ENCODE measurements at regions not wholly inside any gene's neighbourhood (a gene's known extent, or its start where the extent isn't known, plus 50 kb on each side); places are given as distances from the start of the nearest gene placed in this dataset.

DNA sequence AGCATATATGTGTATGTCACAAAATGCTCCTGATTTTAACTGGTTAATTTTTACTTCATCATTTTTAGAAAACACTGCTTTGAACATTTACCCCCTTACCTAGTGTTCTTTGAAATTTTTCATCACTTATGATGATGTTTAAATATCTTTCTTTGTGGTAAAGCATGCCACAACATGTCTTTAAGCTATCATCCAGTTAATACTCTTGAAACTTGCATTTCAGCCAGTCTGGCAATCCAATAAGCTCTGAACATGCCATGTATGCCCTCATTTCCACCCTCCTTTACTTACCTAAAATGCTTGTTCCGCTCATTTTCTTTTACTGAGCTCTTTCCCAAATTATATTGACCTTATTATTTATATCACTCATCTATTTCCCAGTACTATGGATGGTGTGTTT lies 581.2 kb downstream of the RAPGEF2 start:
- H3K4me3 ChIP-seq (ENCODE audit: low read length) = no peak overlapping the region
- DNase-seq = no peak
- no peaks in the 10 kb centered on the region for H3K36me3 ChIP-seq (replicated peaks; ENCODE audit: insufficient read depth, low read length)
- H3K9me3 ChIP-seq (replicated peaks; ENCODE audit: insufficient read depth, low read length) = no peaks in the 10 kb centered on the region
- TF ChIP-seq EZH2 (optimal IDR thresholded peaks at IDR 0.05; ENCODE audit: low read depth, low read length) (no peak), EZH2phosphoT487 (IDR thresholded peaks at IDR 0.05; ENCODE audit: low read length) (no peak)
- TF ChIP-seq, protein P1, sequence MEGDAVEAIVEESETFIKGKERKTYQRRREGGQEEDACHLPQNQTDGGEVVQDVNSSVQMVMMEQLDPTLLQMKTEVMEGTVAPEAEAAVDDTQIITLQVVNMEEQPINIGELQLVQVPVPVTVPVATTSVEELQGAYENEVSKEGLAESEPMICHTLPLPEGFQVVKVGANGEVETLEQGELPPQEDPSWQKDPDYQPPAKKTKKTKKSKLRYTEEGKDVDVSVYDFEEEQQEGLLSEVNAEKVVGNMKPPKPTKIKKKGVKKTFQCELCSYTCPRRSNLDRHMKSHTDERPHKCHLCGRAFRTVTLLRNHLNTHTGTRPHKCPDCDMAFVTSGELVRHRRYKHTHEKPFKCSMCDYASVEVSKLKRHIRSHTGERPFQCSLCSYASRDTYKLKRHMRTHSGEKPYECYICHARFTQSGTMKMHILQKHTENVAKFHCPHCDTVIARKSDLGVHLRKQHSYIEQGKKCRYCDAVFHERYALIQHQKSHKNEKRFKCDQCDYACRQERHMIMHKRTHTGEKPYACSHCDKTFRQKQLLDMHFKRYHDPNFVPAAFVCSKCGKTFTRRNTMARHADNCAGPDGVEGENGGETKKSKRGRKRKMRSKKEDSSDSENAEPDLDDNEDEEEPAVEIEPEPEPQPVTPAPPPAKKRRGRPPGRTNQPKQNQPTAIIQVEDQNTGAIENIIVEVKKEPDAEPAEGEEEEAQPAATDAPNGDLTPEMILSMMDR (IDR thresholded peaks at IDR 0.05; ENCODE audit: low read length) = no peak
- no peak overlapping the region for H2AFZ ChIP-seq (ENCODE audit: low read length)
- no peaks in the 10 kb centered on the region for H3K79me2 ChIP-seq (ENCODE audit: low read length)
- H3K27ac ChIP-seq (ENCODE audit: low read length) = no peak overlapping the region
- no peaks in the 10 kb centered on the region for H3K9me2 ChIP-seq (replicated peaks; ENCODE audit: insufficient read depth, low read length)
- H4K20me1 ChIP-seq (ENCODE audit: insufficient read depth, low read length) = no peaks in the 10 kb centered on the region
- no peaks in the 10 kb centered on the region for H3K27me3 ChIP-seq (replicated peaks; ENCODE audit: insufficient read depth, low read length)
- no peaks in the 10 kb centered on the region for H3K4me1 ChIP-seq (ENCODE audit: low read length)
- no peaks in the 10 kb centered on the region for H3F3A ChIP-seq (ENCODE audit: insufficient read depth, low read length)
- no peak overlapping the region for H3K4me2 ChIP-seq (ENCODE audit: low read depth, low read length)
- H3K9ac ChIP-seq (ENCODE audit: low read length) = no peak overlapping the region

DNA sequence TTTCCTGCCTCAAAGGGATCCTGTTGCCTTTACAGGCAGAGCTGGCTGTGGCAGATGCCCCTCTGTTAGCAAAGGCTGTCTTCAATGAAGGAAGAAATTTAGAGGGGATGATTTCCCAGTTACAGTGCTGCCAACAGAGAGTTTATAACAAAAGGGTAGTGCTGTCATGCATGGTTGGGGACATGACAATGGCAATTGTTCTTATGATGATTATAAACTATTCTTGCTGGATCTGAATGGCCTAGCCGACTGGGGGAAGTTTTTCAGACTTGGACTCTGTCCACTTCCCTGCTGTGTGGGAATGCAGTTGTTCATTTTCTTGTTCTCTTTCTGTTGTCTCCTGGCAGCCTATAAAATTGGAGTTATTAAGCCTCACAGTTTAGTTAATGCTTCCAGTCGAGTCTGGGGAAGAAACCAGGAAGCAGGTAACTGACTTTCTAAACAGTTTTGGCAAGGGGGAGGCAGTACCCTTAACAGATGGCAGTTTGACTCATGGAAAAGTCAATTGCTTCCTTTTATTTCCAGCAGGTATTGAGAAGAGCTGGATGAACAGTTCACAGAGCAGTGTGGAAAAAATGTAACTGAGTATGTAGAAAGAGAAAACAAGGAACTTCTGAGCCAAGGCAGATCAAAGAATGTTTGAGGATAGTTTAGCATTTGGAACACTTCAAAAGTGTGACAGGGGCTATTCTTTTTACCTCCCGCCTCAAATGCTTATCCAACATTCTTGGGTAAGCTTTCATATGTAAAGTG lies 582.6 kb downstream of the RAPGEF2 start:
- no peak overlapping the region for H3K4me3 ChIP-seq (ENCODE audit: low read length)
- no peaks in the 10 kb centered on the region for H3K27me3 ChIP-seq (replicated peaks; ENCODE audit: insufficient read depth, low read length)
- H3K36me3 ChIP-seq (replicated peaks; ENCODE audit: insufficient read depth, low read length) = no peaks in the 10 kb centered on the region
- no peak overlapping the region for H3K4me2 ChIP-seq (ENCODE audit: low read depth, low read length)
- no peaks in the 10 kb centered on the region for H3K9me2 ChIP-seq (replicated peaks; ENCODE audit: insufficient read depth, low read length)
- no peak overlapping the region for H2AFZ ChIP-seq (ENCODE audit: low read length)
- H3K4me1 ChIP-seq (ENCODE audit: low read length) = no peaks in the 10 kb centered on the region
- H3F3A ChIP-seq (ENCODE audit: insufficient read depth, low read length) = no peaks in the 10 kb centered on the region
- no peak for DNase-seq
- H3K79me2 ChIP-seq (ENCODE audit: low read length) = no peaks in the 10 kb centered on the region
- H3K27ac ChIP-seq (ENCODE audit: low read length) = no peak overlapping the region
- no peaks in the 10 kb centered on the region for H4K20me1 ChIP-seq (ENCODE audit: insufficient read depth, low read length)
- TF ChIP-seq EZH2phosphoT487 (IDR thresholded peaks at IDR 0.05; ENCODE audit: low read length) = no peak
- TF ChIP-seq, protein P1 (IDR thresholded peaks at IDR 0.05; ENCODE audit: low read length) = no peak
- H3K9ac ChIP-seq (ENCODE audit: low read length) = no peak overlapping the region
- no peaks in the 10 kb centered on the region for H3K9me3 ChIP-seq (replicated peaks; ENCODE audit: insufficient read depth, low read length)

DNA sequence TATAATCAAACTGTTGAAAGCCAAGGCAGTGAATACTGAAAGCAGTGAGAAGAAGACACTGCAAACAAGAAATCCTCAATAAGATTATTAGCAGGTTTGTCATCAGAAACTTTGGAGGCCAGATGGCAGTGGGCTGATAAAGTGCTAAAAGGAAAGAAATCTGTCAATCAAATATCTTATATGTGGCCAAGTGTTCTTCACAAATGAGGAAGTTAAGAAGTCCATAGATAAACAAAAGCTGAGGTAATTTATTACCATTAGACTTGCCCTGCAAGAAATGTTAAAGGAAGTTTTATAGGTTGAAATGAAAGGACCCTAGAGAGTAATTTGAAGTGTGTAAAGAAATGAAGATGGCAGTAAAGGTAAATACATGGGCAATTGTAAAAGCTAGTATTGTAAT lies 586.6 kb downstream of the RAPGEF2 start:
- no peak overlapping the region for H3K9ac ChIP-seq (ENCODE audit: low read length)
- no peak overlapping the region for H3K4me2 ChIP-seq (ENCODE audit: low read depth, low read length)
- TF ChIP-seq, protein P1 (IDR thresholded peaks at IDR 0.05; ENCODE audit: low read length) = no peak
- TF ChIP-seq EZH2phosphoT487 (IDR thresholded peaks at IDR 0.05; ENCODE audit: low read length) (no peak), EZH2 (optimal IDR thresholded peaks at IDR 0.05; ENCODE audit: low read depth, low read length) (no peak)
- no peak overlapping the region for H3K27ac ChIP-seq (ENCODE audit: low read length)
- H3K79me2 ChIP-seq (ENCODE audit: low read length) = no peaks in the 10 kb centered on the region
- H3K27me3 ChIP-seq (replicated peaks; ENCODE audit: insufficient read depth, low read length) = no peaks in the 10 kb centered on the region
- H3K4me3 ChIP-seq (ENCODE audit: low read length) = no peak overlapping the region
- H4K20me1 ChIP-seq (ENCODE audit: insufficient read depth, low read length) = no peaks in the 10 kb centered on the region
- no peaks in the 10 kb centered on the region for H3K9me3 ChIP-seq (replicated peaks; ENCODE audit: insufficient read depth, low read length)
- DNase-seq = no peak
- no peaks in the 10 kb centered on the region for H3K36me3 ChIP-seq (replicated peaks; ENCODE audit: insufficient read depth, low read length)
- no peak overlapping the region for H2AFZ ChIP-seq (ENCODE audit: low read length)
- H3K9me2 ChIP-seq (replicated peaks; ENCODE audit: insufficient read depth, low read length) = no peaks in the 10 kb centered on the region
- no peaks in the 10 kb centered on the region for H3F3A ChIP-seq (ENCODE audit: insufficient read depth, low read length)
- no peaks in the 10 kb centered on the region for H3K4me1 ChIP-seq (ENCODE audit: low read length)

All from MM.1S (cell line).